ENCODE measurements at regions not wholly inside any gene's neighbourhood (a gene's known extent, or its start where the extent isn't known, plus 50 kb on each side); places are given as distances from the start of the nearest gene placed in this dataset.
A peak's percentile ranks its signal among the peaks of the same experiment; 100 is the strongest.

DNA sequence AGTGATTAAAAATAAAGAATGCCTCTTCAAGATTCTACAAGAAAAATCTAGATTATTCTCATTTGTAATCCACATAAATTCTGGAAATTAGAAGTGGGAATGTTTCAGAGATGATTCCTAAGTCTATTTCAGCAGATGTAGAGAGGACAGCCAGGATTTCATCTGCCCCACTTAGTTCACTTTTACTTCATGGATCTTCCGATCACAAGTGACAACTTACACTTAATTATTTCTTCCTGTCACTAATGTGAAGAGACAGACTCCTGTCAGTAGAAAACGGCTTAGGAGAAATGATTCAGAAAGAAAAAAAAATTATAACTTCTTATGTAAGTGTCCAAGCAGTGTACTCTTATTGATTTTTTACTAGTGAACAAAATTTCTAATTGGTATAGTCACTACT is 368.2 kb upstream of the SMIM30 start:
- Histone ChIP-seq H3K4me3 (ENCODE audit: low read length) (no peak overlapping the region), H3K27me3 (ENCODE audit: control insufficient read depth, insufficient read depth, low read length) (no peaks in the 10 kb centered on the region), H3K4me1 (ENCODE audit: control insufficient read depth, insufficient read depth, low read length) (no peaks in the 10 kb centered on the region), H3K9me3 (ENCODE audit: control insufficient read depth, low read depth, low read length) (peaks cover 6% of the 10 kb centered on the region), H3K27ac (ENCODE audit: low read length) (no peak overlapping the region), H3K36me3 (ENCODE audit: control insufficient read depth, insufficient read depth, low read length) (no peaks in the 10 kb centered on the region)
- WGBS (ENCODE audit: insufficient coverage, low lambda C conversion rate) = 100% methylated on average over 2 of the region's 2 CpGs
- DNase-seq = no peak

- no peak overlapping the region for H3K4me3 ChIP-seq (ENCODE audit: low read length)
- H3K27ac ChIP-seq (ENCODE audit: low read length) = no peak overlapping the region
- no CpG with 5 or more reads among the region's 4 CpGs for WGBS (ENCODE audit: insufficient coverage, low lambda C conversion rate)
- no peaks in the 10 kb centered on the region for H3K4me1 ChIP-seq (ENCODE audit: control insufficient read depth, insufficient read depth, low read length)
- no peak for DNase-seq
- H3K27me3 ChIP-seq (ENCODE audit: control insufficient read depth, insufficient read depth, low read length) = no peaks in the 10 kb centered on the region
- peaks cover 6% of the 10 kb centered on the region for H3K9me3 ChIP-seq (ENCODE audit: control insufficient read depth, low read depth, low read length)
- no peaks in the 10 kb centered on the region for H3K36me3 ChIP-seq (ENCODE audit: control insufficient read depth, insufficient read depth, low read length)
Observed at GRCh38 chr7:113483657-113484056, 365.3 kb upstream of the SMIM30 start.

- no CpG with 5 or more reads among the region's 3 CpGs for WGBS (ENCODE audit: insufficient coverage, low lambda C conversion rate)
- Histone ChIP-seq H3K4me1 (ENCODE audit: control insufficient read depth, insufficient read depth, low read length) (no peaks in the 10 kb centered on the region), H3K27me3 (ENCODE audit: control insufficient read depth, insufficient read depth, low read length) (no peaks in the 10 kb centered on the region), H3K4me3 (ENCODE audit: low read length) (no peak overlapping the region), H3K36me3 (ENCODE audit: control insufficient read depth, insufficient read depth, low read length) (no peaks in the 10 kb centered on the region), H3K27ac (ENCODE audit: low read length) (no peak overlapping the region), H3K9me3 (ENCODE audit: control insufficient read depth, low read depth, low read length) (no peaks in the 10 kb centered on the region)
- DNase-seq = no peak
Observed at GRCh38 chr7:113480537-113480936, 362.2 kb upstream of the SMIM30 start.

DNA sequence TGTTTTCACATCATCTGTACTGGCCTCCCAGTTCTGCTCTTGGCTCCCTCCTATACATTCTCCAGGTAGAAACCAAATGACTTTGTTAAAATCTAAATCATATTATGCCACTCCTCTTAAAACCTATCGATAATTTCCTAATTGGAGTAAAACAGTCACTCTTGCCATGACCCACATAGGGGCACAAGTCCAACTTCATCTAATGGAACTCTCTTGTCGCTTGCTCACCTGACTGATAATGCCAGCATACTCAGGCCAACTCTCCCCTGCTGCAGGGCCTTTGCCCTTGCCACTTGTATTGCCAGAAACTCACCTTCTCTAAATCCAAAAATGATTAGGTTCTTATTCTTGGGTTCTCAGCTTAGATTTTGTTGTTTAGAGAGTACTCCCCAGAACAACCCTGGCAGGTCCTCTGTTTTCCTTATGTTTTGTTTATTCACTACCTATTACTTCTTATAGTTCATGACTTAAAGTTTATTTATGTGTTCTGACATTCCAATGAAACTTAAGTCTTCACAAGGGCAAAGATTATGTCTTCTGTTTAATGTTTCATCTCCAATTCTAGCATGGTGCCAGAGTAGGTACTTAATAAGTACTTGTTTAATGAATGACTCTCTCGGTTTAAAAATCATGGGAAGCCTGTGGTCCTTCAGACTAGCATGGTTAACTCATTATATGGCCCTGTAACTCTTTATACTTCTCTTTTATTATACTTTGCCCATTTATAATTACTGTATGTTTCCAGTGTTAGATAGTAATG is 345.9 kb upstream of the SMIM30 start:
- H3K4me1 ChIP-seq (ENCODE audit: control insufficient read depth, insufficient read depth, low read length) = no peaks in the 10 kb centered on the region
- no peak overlapping the region for H3K27ac ChIP-seq (ENCODE audit: low read length)
- no peaks in the 10 kb centered on the region for H3K36me3 ChIP-seq (ENCODE audit: control insufficient read depth, insufficient read depth, low read length)
- DNase-seq = no peak
- no peaks in the 10 kb centered on the region for H3K27me3 ChIP-seq (ENCODE audit: control insufficient read depth, insufficient read depth, low read length)
- H3K4me3 ChIP-seq (ENCODE audit: low read length) = no peak overlapping the region
- no peaks in the 10 kb centered on the region for H3K9me3 ChIP-seq (ENCODE audit: control insufficient read depth, low read depth, low read length)
- 75% methylated on average over 2 of the region's 3 CpGs for WGBS (ENCODE audit: insufficient coverage, low lambda C conversion rate)

DNA sequence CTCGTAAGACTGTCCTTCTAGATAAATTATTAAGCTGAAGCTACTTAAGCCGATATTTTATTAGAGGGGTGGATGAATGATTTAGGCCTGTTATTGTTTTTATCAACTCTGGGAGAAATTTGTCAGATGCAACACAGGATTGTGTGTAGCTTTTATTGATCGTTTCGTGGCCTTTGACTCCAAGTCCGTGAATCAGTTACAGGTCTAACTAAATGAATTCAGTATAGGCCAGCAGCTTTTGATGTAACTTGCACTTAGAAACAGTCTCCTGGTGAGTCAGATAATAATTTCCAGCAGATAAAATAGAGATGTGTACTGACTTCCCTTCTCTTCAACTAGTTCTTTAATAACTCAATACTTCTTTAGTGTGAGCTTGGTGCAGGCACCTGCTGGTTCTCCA is 341.7 kb upstream of the SMIM30 start:
- Histone ChIP-seq H3K4me1 (ENCODE audit: control insufficient read depth, insufficient read depth, low read length) (no peaks in the 10 kb centered on the region), H3K36me3 (ENCODE audit: control insufficient read depth, insufficient read depth, low read length) (no peaks in the 10 kb centered on the region), H3K27me3 (ENCODE audit: control insufficient read depth, insufficient read depth, low read length) (no peaks in the 10 kb centered on the region), H3K9me3 (ENCODE audit: control insufficient read depth, low read depth, low read length) (no peaks in the 10 kb centered on the region), H3K4me3 (ENCODE audit: low read length) (no peak overlapping the region), H3K27ac (ENCODE audit: low read length) (no peak overlapping the region)
- WGBS (ENCODE audit: insufficient coverage, low lambda C conversion rate) = 25% methylated on average over 2 of the region's 5 CpGs
- DNase-seq = peak in 1 of 2 donors; percentile 5

GRCh38 chr7:113456533-113456932 is 338.2 kb upstream of the SMIM30 start:
- Histone ChIP-seq H3K4me3 (ENCODE audit: low read length) (no peak overlapping the region), H3K4me1 (ENCODE audit: control insufficient read depth, insufficient read depth, low read length) (no peaks in the 10 kb centered on the region), H3K27me3 (ENCODE audit: control insufficient read depth, insufficient read depth, low read length) (no peaks in the 10 kb centered on the region), H3K9me3 (ENCODE audit: control insufficient read depth, low read depth, low read length) (no peaks in the 10 kb centered on the region), H3K36me3 (ENCODE audit: control insufficient read depth, insufficient read depth, low read length) (no peaks in the 10 kb centered on the region), H3K27ac (ENCODE audit: low read length) (no peak overlapping the region)
- WGBS (ENCODE audit: insufficient coverage, low lambda C conversion rate) = no CpG with 5 or more reads among the region's 11 CpGs
- DNase-seq = no peak

GRCh38 chr7:113454597-113455169 is 336.3 kb upstream of the SMIM30 start:
- 69% methylated on average over 2 of the region's 3 CpGs for WGBS (ENCODE audit: insufficient coverage, low lambda C conversion rate)
- Histone ChIP-seq H3K4me1 (ENCODE audit: control insufficient read depth, insufficient read depth, low read length) (no peaks in the 10 kb centered on the region), H3K27ac (ENCODE audit: low read length) (no peak overlapping the region), H3K36me3 (ENCODE audit: control insufficient read depth, insufficient read depth, low read length) (no peaks in the 10 kb centered on the region), H3K4me3 (ENCODE audit: low read length) (no peak overlapping the region), H3K9me3 (ENCODE audit: control insufficient read depth, low read depth, low read length) (no peaks in the 10 kb centered on the region), H3K27me3 (ENCODE audit: control insufficient read depth, insufficient read depth, low read length) (no peaks in the 10 kb centered on the region)
- DNase-seq = no peak

DNA sequence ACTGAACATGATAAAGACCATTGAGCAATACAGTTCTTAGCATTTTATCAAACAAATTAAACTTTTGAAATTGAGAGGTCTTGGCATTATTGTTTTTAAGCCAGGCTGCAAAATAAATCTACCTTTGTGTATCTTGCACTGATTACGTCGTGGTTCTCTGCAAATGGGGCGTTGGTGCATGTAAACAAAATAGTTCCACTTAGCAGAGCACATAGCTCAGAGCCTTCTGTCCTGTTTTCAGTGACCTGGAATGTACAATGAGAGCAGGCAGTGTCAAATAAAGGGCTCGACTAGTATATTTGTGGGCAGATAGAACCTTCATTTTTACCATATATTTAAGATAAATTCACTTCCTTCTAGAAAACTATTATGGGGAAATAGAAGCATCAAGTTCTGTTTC is 333.9 kb upstream of the SMIM30 start:
- WGBS (ENCODE audit: insufficient coverage, low lambda C conversion rate) = no CpG with 5 or more reads among the region's 4 CpGs
- Histone ChIP-seq H3K27ac (ENCODE audit: low read length) (no peak overlapping the region), H3K4me3 (ENCODE audit: low read length) (no peak overlapping the region), H3K9me3 (ENCODE audit: control insufficient read depth, low read depth, low read length) (no peaks in the 10 kb centered on the region), H3K27me3 (ENCODE audit: control insufficient read depth, insufficient read depth, low read length) (no peaks in the 10 kb centered on the region), H3K4me1 (ENCODE audit: control insufficient read depth, insufficient read depth, low read length) (no peaks in the 10 kb centered on the region), H3K36me3 (ENCODE audit: control insufficient read depth, insufficient read depth, low read length) (no peaks in the 10 kb centered on the region)
- DNase-seq = no peak

DNA sequence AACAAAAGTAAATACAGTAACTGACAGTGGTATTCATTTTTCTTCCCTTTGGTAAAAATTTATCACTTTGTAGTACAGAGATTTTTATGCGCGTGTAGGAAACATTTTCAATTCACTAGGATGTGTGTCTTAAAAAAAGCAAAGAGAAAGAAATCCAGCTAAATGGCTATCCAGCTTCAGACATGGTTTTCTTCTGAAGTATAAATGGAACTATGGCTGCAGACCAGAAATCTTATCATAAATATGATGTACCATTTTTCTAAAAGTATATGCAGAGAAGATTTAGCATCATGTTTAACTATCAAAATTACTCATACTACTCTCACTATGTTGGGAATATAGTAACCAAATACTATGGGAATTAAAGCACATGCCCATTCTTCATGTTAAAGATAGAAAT is 328.4 kb upstream of the SMIM30 start:
- Histone ChIP-seq H3K4me3 (ENCODE audit: low read length) (no peak overlapping the region), H3K9me3 (ENCODE audit: control insufficient read depth, low read depth, low read length) (no peaks in the 10 kb centered on the region), H3K27me3 (ENCODE audit: control insufficient read depth, insufficient read depth, low read length) (no peaks in the 10 kb centered on the region), H3K4me1 (ENCODE audit: control insufficient read depth, insufficient read depth, low read length) (no peaks in the 10 kb centered on the region), H3K27ac (ENCODE audit: low read length) (no peak overlapping the region), H3K36me3 (ENCODE audit: control insufficient read depth, insufficient read depth, low read length) (no peaks in the 10 kb centered on the region)
- WGBS (ENCODE audit: insufficient coverage, low lambda C conversion rate) = 80% methylated on average over 1 of the region's 2 CpGs
- DNase-seq = no peak

GRCh38 chr7:113446391-113446790 is 328.0 kb upstream of the SMIM30 start:
- Histone ChIP-seq H3K4me1 (ENCODE audit: control insufficient read depth, insufficient read depth, low read length) (no peaks in the 10 kb centered on the region), H3K36me3 (ENCODE audit: control insufficient read depth, insufficient read depth, low read length) (no peaks in the 10 kb centered on the region), H3K4me3 (ENCODE audit: low read length) (no peak overlapping the region), H3K27me3 (ENCODE audit: control insufficient read depth, insufficient read depth, low read length) (no peaks in the 10 kb centered on the region), H3K27ac (ENCODE audit: low read length) (no peak overlapping the region), H3K9me3 (ENCODE audit: control insufficient read depth, low read depth, low read length) (no peaks in the 10 kb centered on the region)
- no peak for DNase-seq

GRCh38 chr7:113444261-113444660 is 325.9 kb upstream of the SMIM30 start:
- H3K36me3 ChIP-seq (ENCODE audit: control insufficient read depth, insufficient read depth, low read length) = no peaks in the 10 kb centered on the region
- no peak for DNase-seq
- H3K4me3 ChIP-seq (ENCODE audit: low read length) = no peak overlapping the region
- H3K27me3 ChIP-seq (ENCODE audit: control insufficient read depth, insufficient read depth, low read length) = no peaks in the 10 kb centered on the region
- H3K4me1 ChIP-seq (ENCODE audit: control insufficient read depth, insufficient read depth, low read length) = no peaks in the 10 kb centered on the region
- no peaks in the 10 kb centered on the region for H3K9me3 ChIP-seq (ENCODE audit: control insufficient read depth, low read depth, low read length)
- no peak overlapping the region for H3K27ac ChIP-seq (ENCODE audit: low read length)
